HG02970 (cell line): ENCODE measurements at regions not wholly inside any gene's neighbourhood (a gene's known extent, or its start where the extent isn't known, plus 50 kb on each side); places are given as distances from the start of the nearest gene placed in this dataset.

Source experiments
- ATAC-seq: cut with Tn5 transposase; IDR thresholded peaks from one replicate; pipeline ENCODE4 v1.9.1; 2021; ENCODE audit warnings: mild to moderate bottlenecking, moderate library complexity, moderate number of reproducible peaks; ENCODE audit not compliant: unreplicated experiment, low FRiP score

DNA sequence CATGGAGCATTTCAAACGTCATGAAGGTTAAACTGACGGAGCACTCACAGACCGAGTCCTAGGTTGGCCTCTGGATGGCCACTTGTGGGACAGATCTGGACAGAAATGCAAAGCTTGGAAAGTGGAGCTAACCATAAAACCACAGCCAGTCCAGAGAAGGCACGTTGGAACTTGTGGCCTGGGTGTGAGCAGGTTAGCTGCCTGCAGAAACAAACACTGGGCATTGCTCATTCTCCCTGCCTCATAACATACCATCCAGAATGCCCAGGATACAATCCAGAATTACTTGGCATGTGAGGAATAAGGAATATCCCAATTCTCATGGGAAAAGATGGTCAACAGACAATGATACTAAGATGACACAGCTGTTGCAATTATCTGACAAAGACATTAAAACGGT lies 1005.0 kb downstream of the TBC1D22A start:
- ATAC-seq = no peak

DNA sequence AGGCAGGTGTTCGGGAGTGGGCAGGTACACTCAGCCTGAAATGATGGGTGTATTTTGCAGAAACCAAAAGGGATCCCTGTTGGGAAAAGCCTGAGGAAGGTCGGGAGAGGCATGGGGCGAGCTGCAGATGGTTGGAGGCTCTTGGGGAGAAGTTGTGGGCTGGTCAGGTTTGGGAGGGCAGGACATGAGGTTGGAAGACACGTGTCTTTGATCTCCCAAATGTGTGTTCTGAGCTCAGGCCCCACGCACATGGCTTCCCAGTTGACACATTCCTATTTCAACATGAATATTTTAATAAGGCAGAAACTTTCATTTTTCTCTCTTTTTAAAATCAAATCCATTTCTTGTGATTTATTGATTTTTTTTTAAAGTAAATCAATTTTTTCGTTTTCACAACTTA lies 1003.3 kb downstream of the TBC1D22A start:
- no peak for ATAC-seq

DNA sequence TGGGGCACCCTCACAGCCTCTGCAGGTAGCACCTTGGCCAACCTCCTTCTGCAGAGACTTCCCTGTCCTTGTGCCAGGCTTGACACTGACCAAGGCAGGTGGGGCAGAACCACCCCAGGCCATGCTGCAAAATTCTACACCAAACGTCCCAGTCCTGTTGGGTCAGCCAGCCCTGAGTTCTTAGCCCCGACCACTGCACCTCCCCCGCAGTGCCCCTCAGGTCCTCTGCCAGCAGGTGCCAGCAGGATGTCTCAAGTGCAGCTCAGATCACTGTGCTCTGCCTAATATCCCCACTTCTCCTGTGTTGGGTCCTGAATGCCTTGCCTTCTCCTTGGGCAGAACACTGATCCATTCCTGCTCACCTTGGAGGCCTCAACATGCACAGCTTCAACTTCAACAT lies 999.7 kb downstream of the TBC1D22A start:
- ATAC-seq = no peak

DNA sequence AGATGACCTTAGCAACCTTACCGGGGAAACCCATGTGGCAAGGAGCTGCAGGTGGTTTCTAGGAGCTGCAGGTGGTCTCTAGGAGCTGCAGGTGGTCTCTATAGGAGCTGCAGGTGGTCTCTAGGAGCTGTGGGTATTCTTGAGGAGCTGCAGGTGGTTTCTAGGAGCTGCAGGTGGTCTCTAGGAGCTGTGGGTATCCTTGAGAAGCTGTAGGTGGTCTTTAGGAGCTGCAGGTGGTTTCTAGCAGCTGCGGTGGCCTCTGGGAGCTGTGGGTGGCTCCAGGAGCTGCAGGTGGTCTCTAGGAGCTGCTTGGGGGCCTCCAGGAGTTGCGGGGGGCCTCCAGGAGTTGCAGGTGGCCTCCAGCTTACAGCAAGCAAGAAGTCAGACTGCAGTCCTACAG lies 997.5 kb downstream of the TBC1D22A start:
- no peak for ATAC-seq

DNA sequence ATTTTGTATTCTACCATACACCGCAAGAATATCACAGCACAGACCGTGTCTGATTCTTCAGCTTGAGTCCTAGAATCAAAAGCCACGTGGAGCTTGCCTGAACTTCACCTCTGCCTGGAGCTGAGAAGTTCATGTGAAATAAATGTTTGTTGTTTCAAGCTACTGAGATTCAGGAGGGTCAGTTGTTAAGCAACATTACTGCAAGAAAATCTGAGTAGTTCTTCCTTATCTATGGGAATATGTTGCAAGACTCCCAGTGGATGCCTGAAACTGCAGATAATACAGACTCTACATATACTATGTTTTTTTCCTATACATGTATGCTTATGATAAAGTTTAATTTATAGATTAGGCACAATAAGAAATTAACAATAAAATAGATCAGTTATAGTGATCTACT lies 995.3 kb downstream of the TBC1D22A start:
- no peak for ATAC-seq

DNA sequence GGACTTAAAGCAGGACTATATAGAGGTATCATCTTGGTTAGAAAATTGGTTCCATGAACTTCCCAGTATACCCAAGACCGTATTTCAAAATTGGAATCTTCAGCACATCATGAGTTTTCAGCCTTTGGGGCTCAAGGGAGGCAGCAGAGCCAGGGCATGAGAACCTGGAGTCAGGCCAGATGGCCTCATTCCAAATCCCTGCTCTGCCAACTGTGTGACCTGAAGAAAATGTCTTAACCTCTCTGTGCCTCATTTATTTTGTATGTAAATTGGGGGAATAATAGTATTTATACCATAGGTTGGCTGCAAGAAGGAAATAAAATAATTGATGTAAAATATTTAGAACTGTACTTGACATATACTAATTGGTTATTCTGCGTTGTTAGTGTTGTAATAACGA lies 987.6 kb downstream of the TBC1D22A start:
- ATAC-seq = no peak

DNA sequence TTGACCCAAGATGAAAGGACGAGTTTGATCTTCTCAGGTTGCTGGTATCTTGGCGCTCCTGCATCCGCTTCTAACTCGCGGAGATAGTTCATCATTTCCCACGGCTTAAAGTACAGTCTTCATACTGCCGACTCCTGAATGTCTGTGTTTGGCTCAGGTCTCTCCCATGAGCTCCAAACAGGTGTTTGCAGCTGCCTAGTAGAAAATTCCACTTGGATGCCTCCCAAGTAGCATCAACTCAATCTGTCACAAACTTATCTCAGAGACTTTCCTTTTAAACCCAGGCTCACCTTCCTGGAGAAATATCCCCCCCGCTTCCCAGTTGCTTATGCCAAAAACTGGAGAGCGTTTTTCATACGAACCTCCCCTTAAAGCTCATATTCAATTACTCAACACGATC lies 986.5 kb downstream of the TBC1D22A start:
- no peak for ATAC-seq

DNA sequence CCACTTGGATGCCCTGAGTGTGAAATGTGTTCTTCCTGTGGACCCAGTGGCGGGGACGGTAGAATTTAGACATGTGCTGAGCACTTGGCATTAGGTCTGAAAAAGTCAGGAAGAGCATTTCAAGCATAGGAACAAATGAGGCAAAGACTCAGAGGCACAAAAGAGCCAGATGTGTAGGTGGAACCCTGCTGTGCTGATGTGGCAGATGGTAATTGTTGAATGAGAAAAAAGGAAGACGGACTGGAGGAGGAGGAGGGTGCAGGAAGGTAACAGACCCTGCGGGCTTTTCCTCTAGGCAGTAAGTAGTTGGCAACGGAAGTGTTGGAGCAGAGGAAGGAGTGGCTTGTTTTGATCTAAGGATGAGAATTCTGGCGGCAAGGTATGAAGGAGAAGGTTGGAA lies 985.8 kb downstream of the TBC1D22A start:
- no peak for ATAC-seq

DNA sequence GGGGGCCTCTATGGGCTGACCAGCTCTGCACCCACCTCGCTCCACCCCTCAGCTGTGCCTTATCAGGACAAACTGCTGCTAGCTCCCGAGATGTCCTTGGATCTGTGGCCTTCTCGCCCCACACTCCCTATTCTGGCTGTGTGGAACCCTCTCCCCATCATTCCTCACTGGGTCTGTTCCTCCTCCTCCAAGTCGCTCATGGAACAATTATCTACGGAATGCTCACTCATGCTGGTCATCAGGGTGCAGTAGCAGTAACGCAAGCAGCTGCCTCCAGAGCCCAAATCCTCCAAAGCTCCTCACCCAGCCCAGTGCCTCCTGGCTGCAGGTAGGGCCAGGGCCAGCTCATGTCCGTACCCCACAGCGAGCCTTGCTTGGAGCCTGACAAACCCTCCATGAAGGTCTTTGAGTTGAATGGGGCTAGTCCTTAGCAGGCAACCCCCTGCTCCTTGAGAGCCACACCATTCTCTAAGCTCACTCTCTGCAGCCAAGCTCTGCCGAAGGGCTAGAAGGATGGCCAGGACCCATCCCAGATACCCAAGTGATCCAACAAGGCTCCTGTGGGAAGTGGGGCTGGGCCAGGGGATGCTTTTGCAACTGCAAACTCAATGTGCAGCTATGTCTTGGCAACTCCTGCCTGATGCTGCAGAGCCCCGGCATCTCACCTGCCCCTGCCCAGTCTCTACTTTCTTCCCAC lies 977.8 kb downstream of the TBC1D22A start:
- no peak for ATAC-seq

DNA sequence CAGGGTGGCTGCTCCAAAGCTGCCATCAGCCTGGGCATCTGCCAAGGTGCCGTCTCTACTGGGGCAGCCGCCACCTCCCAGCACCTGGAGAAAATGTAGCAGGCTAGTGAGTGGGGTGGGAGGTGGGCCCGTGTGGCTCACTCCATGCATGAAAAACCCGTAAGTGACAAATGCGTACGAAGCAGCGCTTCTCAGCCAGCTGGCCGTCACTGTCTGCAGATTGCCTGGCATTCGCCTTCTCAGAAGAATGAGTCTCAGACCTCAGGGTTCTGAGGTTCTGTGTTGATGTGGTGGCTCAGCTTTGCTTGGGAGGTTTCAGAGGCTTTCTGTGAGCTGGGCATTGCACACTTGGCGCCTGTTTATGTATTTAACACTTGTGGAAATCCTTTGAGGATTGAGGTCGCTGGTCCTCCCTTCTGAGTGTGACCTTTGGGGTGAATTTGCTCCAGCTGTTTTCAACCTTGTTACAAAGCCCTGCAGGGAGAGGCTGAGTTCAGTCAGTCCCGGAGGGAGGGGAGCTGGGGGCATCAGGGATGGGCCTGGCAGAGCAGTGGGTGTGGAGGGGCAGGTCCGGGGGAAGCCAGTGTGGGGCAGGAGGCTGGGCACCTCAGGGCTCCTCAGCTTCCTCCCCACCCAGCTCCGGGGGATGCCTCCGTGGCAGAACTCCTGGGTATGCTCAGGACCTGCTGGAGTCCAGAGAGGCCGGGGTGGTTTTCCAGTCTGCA lies 977.0 kb downstream of the TBC1D22A start:
- ATAC-seq = no peak

DNA sequence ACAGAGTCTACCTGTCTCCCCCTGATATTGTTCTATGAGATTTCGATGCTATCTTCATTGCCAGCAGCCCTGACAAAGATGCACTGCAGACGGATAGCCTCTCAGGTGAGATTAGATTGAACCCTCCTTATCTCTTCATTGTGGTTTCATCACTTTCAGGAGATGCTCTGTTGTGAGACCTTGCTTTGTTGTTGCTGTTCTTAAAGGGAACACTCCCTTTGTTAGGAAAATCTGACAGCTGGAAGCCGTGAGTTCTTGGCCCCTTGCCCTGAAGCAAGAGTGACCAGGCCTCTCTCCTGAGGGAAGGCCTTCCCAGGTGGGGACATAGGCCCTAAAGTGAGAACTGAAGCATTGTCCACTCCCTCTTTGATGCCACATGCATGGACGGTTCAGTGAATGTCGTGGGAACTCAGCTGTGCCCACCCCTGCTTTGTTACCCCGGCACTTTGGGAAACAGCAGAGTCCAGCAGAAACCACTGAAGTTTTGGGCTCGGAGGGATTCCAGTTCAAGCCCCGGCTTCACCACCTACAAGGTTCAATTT lies 976.1 kb downstream of the TBC1D22A start:
- ATAC-seq = no peak

DNA sequence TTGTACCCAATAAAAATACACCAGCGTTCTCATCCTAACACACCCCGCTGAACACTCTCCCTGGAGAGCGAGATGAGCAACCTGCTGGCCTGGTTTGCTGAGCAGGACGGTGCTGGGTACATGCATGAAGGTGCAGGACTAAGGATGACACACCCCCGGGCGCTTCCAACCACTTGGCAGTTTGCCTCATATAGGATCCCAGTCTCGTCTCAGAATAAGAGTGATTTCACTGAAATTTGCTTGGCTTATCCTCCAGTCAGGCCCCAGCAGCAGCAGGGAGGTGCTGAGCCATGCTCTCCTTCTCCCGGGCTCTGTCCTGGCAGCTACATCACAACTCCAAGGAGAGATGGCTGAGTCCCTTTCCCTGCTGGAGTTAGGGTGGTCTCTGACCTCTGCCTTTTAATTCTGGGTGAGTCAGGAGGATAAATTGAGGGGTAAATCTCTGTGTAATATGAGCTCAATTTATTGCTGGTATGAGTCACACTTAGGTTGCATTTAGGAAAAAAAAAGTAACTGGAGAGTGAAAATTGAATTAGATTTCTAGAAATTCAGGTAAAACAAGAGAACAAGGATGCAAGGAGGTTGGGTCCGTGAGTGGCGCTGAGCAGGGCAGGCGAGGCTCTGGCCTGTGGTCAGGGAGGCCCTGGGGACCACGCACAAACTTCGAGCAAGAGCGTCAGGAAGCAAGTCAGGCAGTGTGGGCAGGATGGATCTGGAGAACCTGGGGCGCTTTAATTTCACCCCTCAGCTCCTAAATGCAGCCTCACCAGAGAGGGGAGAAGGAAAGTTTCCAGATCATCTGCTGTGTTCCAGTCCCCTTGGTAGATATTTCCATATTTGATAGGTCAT lies 974.0 kb downstream of the TBC1D22A start:
- ATAC-seq = no peak

DNA sequence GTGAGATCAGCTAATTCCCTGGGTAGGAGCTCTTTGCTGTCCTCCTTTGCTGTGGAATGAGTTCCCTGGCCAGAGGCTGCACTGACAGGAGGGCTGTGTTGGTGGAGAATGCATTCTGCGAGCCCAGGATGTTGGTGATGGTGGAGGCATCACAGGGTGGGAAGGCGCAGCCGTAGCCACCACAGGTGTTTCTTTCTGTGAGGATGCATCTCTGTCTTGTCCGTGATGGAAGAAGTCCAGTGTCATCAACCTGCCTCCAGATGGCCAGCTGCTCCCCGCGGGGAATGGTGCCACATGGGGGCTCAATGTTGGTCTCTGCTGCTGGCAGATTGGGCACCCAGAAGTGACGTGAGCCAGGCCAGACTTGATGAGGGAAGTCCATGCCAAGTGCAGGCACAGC lies 972.1 kb downstream of the TBC1D22A start:
- no peak for ATAC-seq

DNA sequence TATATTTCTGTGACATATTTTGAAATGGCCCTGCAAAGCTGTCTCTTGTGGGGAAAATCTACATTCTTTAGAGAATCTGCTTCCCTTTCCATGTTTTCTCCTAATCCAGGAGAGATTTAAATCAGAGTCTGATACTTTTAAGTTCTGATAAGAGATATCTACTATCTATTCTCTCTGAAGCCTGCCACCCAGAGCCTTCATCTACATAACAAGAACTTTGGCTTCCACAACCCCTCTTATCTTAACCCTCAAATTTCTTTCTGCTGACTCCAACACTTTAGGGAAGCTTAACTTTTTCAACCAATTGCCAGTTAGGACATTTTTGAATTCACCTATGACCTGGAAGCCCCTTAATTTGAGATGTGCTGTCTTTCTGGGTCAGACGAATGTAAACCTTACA lies 965.2 kb downstream of the TBC1D22A start:
- no peak for ATAC-seq

DNA sequence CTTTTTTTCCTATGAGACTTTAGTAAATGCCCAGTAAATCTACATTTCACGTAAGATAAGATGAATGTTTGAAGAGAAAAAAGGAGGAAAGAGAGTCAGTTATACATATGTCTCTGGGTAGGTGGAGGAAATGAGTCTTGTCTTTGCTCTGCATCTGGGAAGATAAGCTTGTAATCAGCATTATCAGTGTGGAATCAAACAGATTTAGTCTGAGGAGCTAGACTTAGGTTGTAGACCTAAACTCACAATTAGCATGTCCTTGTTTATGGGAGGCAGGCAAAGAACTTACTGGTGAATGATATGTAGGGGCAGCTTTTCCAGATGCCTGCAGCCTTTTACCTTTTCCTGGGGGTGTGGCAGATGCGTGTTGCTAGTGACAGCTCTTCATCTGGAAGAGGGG lies 962.3 kb downstream of the TBC1D22A start:
- ATAC-seq = no peak

DNA sequence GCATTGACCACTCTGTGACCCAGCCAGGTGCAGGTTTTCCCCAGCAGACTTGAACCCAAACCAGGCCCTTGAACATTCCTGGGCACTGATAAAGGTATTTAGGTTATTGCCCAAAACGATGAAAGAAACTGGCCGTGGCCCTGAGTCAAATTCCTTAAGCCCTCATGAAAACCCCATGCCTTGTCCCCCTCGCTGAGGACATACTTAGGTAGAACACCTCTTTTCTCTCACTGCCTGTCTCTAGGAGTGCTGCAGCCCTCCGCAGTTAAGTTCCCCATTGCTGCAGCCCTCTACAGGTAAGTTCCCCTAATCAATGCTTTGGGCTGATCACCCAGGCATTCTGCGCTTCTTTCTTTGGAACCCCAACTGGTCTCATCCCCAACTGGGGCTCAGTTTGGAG lies 961.6 kb downstream of the TBC1D22A start:
- no peak for ATAC-seq

DNA sequence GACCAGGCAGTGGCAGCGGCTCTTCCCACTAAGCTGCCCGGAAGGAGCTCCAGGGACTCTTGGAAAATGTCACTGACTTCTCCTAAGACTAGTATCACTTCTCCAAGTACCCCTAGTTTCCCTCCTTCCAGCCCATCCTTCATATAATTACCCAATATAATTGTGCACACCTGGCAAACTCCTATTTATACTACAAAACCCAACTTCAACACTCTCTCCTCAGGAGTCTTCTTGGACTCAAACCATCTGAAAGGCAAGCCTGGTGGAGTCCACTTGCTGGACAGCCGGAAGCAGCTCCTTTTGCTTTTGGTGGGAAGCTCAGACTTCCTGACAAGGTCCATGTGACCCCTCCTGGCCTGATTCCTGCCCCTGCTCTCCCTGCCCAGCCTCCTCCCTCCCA lies 955.9 kb downstream of the TBC1D22A start:
- ATAC-seq = no peak

DNA sequence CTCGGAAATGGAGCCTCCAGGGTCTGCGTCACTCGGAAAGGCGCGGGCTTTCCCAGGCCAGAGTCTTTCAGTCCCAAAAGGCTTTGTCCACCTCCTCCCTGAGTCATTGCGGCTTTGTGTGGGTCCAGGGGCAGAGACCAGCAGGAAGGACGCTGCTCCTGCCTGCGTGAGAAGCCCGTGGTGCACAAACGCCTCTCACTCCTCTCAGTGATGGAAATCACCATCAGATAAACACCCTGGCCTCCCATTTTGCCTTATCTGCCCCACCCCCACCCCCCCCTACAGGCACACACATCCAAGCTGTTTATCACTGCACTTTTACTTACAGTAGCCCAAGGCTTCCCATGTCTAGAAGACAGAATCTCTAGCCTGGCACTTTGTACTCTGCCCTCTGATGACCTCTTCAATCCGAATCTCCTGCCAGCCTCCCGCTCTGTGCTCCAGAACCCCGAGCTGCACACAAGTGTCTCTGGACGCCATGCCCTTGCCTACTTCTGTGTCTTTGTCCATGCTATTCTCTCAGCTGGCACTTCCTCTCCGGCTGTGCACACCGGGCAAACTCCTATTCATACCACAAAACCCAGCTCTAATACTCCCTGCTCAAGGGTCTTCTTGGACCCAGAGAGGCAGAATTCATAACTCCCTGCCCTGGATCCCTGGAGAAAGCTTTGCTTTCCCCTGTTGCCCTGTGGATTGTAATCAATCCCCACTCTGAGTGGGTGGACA lies 954.6 kb downstream of the TBC1D22A start:
- ATAC-seq = no peak

DNA sequence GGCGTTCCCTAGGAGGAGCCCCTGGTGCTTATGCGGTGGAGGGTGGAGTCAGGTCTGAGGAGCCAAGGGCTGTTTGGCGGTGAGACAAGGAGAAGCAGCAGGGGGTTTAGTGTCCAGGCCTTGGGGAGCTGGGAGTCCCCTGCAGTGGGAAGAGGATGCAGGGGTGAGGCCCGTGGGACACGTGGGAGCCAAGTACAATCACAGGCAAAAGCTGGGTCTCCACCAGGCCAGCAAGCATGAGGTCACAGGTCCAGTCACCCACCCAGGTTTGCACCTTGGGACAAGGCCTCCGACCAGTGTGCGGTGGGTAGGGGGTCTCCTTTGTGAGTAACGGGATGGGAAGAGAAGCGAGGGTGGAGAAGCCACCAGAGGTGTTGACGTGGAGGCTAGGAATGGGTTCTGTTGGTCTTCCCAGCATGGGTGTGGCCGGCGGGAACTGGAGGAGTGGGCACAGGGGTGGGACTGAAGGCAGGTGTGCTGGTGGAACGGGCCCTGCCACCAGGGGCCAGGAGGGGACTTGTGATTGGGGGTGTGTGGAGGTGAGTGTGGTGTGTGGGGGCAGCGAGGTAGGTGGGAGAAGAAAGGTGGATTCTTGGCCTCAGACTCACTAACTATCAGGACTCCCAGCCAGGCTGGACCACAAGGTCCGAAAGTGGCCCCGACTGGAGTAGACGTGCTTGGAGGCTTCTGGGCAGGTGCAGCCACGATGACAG lies 953.6 kb downstream of the TBC1D22A start:
- ATAC-seq = no peak

DNA sequence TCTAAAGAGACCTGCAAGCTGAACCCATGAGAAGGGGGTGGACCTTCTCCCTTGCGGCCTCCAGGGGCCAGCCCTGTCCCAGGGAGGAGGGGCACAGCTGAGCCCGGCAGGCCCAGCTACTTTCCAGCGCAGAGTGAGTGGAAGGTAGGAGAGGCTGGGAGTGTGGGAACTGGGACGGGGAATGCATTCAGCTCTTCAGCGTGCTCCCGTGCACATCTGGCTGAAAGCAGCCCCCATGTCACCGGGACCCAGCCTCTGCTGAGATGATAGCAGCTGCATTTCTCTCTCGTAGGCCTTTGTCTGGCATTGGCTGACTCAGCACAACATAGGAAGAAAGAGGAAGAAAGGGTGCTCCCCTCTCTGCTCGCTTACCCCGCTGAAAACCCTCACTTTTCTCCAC lies 951.5 kb downstream of the TBC1D22A start:
- no peak for ATAC-seq
